ENCODE measurements at regions not wholly inside any gene's neighbourhood (a gene's known extent, or its start where the extent isn't known, plus 50 kb on each side); places are given as distances from the start of the nearest gene placed in this dataset.
"Not testable (repeated sequence)": the region's sequence is repeated elsewhere in the genome, so short reads cannot be mapped to it uniquely, and the experiment has no call there.

DNA sequence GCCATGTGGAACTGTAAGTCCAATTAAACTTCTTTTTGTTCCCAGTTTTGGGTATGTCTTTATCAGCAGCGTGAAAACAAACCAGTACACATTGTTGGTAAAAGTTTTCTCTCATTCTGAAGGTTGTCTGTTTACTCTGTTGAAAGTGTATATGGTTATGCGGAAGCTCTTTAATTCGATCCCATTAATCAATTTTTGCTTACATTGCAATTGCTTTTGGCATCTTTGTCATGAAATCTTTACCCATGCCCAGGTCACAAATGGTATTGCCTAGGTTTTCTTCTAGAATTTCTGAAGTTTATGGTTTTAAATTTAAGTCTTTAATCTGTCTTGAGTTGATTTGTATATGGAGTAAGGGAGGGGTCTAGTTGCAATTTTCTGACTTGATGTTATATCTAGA lies 1901.9 kb downstream of the MAT2B start:
- DNase-seq (ENCODE audit: low spot score), result no peak

DNA sequence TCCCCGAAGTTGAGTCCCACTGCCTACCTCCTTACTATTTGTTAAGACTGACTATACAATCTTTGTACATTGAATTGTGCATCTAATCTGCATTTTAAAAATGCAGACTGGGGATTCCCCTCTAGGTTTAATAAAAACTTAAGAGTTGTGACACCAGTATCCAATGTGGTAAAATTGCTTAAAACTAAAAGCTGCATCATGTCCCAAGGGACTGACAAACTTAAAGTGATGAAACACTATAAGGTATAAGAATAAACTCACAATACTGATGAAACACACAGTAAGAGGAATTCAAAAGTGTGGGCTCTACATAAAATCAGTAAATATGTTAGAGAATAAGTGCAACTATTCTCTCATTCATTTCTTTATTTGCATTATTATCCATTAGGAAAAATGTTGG lies 1905.1 kb downstream of the MAT2B start:
- no peak for DNase-seq (ENCODE audit: low spot score)

DNA sequence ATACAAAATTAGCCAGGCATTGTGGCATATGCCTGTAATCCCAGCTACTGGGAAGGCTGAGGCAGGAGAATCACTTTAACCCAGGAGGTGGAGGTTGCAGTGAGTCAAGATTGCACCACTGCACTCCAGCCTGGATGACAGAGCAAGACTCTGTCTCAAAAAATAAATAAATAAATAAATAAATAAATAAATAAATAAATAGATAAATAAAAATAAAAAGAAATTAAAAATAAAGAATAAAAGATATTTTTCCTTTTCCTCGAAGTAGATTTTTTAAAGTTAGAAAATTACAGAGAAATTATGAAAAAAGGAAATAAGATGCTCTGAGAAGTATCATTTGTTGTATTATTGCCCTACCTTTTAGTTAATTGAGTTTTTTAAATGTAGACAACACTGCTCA lies 1906.1 kb downstream of the MAT2B start:
- DNase-seq (ENCODE audit: low spot score), result not testable (repeated sequence)

DNA sequence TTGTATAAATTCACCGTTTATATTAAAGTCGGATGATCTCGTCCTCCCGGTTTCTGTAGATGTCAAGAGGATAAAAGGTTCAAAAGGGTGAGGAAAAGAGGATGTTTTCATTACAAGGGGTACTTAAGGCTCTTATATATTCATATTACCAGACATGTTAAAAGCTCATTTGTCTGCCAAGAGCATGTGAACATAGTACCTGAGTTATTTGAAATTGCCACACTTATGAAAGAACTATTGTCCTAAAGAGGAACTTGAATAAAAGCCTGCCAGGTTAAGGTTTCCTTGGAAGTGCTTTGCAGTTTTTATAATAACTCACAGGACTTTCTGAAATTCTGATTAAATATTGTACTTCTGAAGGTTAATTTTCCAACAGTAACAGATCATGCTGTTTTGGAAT lies 1915.1 kb downstream of the MAT2B start:
- DNase-seq (ENCODE audit: low spot score), result no peak

DNA sequence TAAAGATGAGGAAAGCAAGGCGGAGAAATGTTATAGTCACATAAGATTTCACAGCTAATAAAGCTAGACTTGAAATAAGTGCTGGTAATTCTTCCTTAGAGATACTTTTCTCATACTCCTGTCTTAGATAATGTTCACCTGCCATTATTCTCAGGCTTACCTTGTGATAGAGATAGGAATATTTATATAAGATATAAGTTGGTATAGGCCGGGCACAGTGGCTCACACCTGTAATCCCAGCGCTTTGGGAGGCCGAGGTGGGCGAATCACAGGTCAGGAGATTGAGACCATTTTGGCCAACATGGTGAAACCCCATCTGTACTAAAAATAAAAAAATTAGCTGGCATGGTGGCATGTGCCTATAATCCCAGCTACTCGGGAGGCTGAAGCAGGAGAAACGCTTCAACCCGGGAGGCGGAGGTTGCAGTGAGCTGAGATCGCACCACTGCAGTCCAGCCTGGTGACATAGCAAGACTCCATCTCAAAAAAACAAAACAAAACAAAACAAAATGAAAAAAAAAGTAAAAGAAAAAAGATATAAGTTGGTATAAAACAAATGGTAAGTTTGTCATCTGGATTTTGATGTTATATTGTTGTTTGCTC lies 1918.4 kb downstream of the MAT2B start:
- no peak for DNase-seq (ENCODE audit: low spot score)

DNA sequence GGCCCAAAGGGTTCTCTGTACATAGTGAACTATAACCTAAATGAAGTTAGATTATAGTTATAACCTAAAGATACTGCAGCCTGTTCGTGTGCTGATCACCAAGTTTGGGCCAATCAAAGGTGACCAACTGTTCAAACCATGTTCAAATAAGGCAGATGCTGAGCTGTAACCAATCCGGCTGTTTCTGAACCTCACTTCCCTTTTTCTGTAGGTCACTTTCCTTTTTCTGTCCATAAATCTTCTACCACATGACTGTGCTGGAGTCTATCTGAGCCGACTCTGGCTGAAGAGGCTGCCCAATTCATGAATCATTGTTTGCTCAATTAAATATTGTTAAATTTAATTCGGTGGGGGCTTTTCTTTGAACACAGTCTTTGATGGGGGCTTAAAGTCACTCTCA lies 1920.2 kb downstream of the MAT2B start:
- no peak for DNase-seq (ENCODE audit: low spot score)

DNA sequence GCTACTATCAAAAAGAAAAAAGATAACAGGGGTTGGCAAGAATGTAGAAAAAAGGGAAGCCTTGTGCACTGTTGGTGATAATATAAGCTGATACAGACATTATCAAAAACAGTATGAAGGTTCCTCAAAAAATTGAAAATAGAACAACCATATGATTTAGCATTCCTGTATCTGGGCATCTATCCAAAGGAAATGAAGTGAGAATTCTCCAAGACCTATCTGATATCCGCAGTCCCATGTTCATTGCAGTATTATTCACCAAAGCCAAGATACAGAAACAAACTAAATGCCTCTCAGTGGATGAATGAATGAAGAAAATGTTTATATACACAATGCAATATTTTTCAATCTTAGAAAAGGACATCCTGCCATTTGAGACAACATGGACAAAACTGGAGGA lies 1943.3 kb downstream of the MAT2B start:
- no peak for DNase-seq (ENCODE audit: low spot score)

DNA sequence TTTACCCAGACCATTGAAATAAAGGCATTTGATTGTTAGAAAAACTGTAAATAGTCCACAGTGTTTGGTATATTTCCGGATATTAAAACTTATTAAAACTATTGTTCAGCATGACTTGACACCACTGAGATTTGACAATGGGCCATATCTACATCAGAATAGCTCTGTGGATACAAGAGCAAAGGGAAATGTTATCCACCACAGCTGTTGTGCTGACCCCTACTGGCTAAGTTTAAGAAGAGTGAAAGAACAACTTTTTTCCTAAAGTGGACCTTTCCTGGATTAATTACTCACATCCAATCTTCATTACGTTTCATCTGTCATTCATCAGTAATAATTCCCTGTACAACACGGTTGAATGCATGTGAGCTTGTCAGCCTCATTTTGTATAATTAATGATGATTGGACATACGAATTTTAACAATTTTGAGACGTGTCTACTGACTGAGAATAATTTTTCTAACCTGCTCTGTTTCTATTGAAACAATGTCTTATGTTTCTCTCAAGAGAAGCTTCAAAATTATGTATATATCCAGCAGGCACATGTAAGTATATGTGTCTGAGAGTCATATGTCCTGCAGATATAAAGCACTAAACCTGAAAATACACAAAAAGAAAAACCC lies 1952.6 kb downstream of the MAT2B start:
- peak; percentile 32 for DNase-seq (ENCODE audit: low spot score)

DNA sequence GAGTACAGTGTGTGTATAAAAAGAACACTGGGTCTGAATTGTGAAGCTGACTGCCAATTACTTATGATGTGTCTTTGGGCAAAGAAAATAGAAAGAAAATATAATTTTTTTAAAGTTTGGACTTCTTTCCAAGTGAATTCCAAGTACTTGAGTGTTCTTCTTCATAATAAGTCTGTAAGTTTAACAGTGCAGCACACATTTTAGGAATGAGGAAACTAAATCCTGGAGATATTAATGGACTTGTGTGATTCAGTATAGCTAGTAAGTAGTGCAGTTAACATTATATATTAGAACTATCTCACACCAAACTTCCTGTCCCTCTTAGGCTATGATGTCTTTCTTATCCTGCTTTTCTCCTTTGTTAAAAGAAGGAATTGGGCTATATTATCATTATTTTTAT lies 1953.8 kb downstream of the MAT2B start:
- DNase-seq (ENCODE audit: low spot score), result no peak

DNA sequence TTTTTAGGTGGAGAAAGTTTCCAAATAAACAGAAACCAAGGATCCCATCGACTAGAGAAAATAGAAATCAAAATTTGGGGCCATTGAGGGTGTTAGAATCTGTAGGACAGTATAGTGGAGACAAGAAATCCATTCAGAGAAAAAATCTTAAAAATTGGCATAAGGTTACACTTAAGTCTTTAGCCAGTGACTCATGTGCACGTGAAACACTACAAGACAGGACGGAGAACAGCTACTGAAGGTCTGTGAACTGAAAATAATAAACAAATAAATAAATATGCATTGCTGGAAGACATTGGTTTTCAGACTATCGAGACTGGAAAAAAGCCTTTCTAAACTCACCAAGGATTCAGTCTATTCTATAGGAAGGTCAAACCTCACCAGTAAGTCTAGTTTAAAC lies 1955.5 kb downstream of the MAT2B start:
- no peak for DNase-seq (ENCODE audit: low spot score)

DNA sequence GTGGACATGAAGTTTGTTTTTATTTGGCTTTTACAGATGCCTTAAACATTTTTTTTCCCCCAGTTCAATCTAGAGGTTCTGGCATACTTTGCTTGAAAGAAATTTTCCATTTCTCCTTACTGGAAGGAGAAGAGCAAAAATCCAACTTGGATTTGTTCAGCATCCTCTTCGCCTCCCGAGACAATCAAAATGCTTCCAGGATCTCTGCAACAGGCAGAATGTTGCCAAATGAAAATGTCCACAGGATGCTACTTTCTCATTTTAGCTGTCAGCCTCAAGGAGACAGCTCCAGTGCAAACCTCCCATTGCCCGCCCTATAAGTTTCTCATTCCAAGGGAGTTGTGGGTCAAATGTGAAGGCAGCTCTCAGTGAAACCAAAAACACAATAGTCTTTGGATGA lies 1972.1 kb downstream of the MAT2B start:
- no peak for DNase-seq (ENCODE audit: low spot score)

DNA sequence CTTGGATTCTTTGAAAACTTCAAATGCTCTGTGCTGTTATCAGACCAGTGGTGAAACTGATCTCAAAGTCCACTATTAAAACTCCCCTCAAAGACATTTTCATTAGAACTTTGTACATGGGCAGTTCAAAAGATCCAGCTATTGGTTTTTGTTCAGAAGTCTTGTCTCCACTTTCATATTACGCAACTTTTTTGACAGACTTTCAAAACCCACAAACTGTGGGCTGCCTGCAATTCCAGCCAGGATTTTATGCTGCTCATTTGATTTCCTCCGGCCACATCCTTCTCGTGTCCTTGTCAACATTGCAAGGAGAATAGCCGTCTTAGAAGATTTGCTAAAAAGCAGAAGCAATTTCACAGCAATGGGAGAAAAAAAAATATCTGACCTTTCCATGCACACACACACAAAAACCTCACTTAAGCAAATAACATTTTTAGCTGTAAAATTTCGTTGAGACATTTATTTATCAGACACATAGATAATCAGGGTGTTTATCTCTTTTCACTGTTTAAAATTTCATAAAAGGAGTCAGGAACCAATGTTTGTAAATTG lies 1990.5 kb downstream of the MAT2B start:
- no peak for DNase-seq (ENCODE audit: low spot score)

DNA sequence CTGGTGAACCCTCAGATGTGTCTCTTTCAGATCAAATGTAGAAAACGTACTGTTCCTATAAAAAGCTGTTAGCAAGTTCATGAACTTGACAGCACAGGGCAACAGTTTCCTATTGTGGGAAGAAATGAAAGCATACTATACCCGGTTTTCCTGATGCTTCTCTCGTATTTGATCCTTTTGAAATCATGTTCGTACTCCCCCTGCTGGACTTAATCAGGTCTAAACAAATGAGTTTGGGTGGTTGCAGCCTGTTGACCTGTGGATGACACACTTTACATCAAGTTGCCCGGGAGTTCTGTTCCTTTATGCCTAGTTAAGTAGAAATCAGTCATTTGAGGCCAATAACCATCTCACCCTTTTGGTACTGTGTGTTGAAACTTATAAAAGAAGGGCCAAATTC lies 1992.3 kb downstream of the MAT2B start:
- DNase-seq (ENCODE audit: low spot score), result no peak

DNA sequence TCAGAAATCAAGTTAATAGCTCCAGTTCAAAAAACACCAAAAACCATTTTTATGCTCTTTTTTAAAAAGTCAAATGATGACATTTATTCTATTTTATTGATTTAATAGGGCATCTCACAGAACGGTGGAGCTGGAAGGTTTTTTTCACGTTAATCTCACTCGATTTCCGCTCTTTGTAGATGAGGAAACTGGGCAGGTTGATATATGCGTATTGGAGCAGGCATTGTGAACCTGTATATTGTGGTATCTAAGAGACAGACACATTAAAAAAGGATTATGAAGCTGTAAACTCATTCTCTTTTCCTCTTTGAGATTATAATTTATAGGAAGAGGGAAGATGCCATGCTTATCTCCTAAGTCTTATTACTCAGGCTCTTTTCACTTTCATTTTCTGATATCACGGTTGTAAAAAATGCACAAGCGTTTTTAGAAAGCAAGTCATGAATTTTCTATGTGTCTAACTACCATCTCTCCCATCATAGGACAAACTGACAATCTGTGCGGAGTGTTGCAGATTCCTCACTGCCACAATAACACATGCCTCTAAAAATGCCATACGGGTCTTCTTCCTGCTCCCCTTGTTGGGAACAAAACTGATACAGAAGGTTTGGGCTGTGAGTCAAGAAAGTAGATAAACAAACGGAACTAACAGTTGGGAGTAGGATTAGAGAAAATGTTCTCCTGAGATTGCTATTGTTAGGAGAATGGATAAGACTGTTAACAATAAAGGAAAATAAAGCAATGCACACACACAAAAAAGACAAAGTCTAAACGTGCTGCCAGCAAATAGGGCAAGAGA lies 1997.7 kb downstream of the MAT2B start:
- DNase-seq (ENCODE audit: low spot score), result no peak

DNA sequence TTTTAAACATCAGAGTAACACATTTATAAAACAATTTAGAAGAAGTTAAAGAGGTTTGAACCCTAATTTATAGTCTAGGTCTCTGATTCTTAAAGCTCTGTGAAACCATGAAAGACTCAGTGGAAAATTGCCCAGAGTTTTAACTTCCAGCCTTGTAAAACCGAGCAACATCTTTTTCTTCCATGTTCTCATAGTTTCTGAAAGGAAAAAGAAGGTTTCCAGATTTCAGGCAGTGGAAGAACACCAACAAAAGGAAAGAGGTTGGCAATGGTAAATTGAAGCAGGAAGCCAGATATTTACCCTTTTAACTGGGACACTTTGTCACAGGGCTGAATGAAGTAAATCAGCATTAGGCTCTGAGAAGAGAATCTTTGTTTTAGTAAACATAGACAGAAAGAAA lies 1999.3 kb downstream of the MAT2B start:
- DNase-seq (ENCODE audit: low spot score), result no peak

DNA sequence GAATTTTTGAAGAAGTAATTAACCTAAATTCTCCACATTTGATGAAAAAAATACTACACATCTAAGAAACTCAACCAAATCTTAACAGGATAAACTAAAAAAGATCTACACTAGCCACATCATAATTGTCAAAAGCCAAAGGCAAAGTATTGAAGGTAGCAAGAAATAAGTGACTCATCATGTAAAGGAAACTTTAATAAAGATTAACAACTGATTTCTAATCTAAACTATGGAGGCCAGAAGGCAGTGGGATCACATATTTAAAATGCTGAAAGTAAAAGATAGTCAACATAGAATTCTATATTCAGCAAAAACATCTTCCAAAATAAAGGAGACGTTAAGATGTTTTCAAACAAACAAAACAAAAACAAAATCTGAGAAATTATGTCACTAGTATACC lies 2002.9 kb downstream of the MAT2B start:
- no peak for DNase-seq (ENCODE audit: low spot score)

DNA sequence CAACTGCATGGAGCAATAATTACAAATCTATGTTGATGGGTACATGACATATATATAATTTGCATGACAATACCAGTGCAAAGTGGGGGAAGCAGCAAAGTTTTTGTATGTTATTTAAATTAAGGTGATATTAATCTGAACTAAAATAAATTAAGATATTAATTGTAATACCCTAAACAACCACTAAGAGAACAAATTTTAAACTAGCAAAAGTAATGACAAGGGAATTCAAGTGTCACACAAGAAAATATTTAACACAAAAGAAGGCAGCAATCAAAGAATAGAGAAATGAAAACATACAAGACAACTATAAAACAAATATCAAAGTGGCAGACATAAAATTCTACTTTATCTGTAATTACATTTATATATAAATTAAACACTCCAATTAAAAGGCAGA lies 2003.4 kb downstream of the MAT2B start:
- DNase-seq (ENCODE audit: low spot score), result no peak

DNA sequence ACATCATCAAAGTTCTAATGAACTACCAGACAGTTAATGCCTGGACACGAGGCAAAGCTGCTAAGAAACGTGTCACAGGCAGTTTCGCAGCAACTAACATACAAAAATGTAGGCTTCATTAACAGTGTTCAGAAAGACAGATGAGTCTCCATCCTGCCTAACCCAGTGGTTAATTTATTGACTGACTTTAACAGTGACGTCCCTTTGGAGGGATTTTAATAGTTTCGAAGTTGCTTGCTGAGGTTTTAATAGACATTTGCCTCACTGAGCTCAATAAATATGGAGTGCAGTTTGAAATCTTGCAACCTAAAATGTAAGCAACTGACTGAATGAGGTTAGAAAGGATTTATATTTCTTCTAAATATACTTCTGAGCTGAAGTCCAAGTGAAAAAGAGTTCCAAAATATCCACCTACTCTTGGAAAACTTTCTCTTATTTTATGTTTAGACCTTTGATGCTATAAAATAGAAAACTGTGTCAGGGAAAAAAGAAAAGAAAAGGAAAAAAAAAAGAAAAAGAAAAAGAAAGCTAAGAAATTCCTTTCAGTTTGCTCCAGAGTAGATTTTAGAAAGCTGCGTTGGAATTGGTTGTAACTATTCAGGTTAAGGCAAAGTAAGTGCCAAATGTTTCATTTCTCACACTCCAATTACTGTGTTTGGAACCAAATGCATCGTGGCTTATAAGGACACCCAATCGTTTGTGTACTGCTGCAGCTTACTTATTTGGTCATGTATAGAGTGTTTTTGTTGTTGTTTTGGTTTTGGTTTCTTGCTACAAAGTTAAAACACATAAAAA lies 2016.6 kb downstream of the MAT2B start:
- no peak for DNase-seq (ENCODE audit: low spot score)

DNA sequence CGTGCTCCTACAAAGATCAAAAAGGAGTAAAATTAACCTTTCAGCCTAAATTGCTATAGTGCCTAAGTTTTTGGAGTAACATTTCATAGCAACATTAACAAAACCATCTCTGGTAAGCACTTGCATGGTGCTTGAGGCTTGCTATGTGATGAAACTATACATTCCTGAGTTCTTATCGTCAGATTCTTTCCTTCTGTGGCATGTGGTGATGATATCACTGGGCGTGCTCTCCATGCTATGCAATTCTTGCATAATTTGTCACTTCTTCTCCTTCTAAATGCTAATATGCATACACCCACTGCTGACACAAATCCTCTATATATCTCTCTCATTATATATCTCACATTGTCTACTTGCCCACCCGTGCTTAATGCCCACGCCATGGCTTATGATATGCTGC lies 2019.9 kb downstream of the MAT2B start:
- no peak for DNase-seq (ENCODE audit: low spot score)

DNA sequence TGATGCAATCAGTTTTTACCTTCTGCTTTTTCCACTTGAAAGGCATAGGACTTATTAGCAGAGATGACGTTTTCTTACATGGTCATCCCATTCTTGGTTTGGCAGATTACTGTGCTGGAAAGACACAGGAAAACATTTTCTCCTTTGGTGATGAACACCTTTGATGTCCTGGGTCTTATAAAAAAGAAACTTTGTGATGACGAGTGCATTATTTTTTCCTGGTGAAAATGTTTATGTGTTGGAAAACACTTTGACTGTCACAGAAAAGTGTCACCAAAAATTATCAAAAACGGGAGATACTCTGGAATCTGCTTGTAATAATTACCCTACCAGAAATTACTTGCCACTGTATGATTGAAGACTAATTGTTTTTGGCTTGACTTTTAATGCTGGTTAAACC lies 2020.9 kb downstream of the MAT2B start:
- DNase-seq (ENCODE audit: low spot score), result no peak

DNA sequence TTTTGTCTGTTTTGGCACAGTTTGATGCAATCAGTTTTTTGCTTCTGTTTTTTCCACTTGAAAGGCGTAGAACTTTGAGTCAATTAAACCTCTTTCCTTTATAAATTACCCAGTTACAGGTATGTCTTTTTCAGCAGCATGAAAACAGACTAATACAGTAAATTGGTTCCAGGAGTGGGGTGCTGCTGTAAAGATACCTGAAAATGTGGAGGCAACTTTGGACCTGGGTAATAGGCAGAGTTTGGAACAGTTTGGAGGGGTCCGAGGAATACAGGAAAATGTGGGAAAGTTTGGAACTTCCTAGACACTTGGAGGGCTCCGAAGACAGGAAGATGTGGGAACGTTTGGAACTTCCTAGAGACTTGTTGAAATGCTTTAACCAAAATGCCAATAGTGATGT lies 2022.2 kb downstream of the MAT2B start:
- no peak for DNase-seq (ENCODE audit: low spot score)

DNA sequence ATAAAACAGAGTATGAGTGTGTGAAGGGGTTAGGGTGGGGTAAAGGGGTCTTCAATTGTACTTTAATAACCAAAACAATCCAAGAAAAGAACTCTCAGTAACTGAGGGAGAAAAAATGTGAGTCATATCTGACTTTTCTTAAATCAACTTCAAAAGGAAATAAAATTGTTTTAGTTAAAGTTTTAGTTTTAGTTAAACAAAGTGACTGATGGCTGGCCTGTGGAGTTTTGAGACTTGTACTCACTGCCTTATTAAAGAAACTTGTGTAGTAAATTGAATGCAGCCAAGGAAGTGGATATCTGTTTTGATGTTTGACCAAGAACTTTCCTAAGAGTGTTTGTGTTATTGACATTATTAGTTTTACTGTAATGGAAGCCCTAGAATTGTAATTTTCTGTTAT lies 2032.6 kb downstream of the MAT2B start:
- no peak for DNase-seq (ENCODE audit: low spot score)

DNA sequence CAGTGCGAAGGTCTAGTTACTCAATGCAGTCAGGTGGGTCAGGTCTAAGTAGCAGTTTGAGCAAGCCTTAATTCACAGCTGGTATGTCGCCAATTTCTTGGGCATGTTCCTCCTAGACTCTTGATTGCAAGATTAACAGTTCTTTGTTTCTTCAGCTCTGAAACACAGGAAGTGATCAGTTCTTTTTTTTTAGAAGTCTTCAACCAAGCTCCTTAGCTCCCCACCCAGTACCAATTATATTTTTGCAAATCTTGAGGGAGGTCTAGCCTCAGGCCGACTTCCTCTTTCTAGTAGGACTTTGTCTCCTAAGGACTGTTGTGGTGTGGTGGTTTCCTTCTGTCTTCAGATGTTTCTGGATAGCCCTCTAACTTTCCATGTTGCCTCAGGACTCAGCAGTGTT lies 2054.2 kb downstream of the MAT2B start:
- DNase-seq (ENCODE audit: low spot score), result no peak

All from GM03348 (cell line).